HepG2 (cell line): ENCODE measurements at regions not wholly inside any gene's neighbourhood (a gene's known extent, or its start where the extent isn't known, plus 50 kb on each side); places are given as distances from the start of the nearest gene placed in this dataset.

Source experiments
- ATAC-seq: fragments of 200-7000 bp; cut with Tn5 transposase; 3 replicates; pipeline ENCODE4 v1.9.1; 2020; ENCODE audit warnings: mild to moderate bottlenecking, moderate library complexity
- BruUV-seq: library from RNA; stranded (reverse); fragments of 400-500 nt; replicated peaks from 2 replicates; lab custom pipeline; 2021; lab: Mats Ljungman, UMichigan
- CTCF ChIA-PET: fragments of 300-600 bp; formaldehyde crosslinking; extraction: SDS; loops from one replicate; lab custom pipeline; 2021; ENCODE audit warnings: low total read pairs, inconsistent platforms, low intra/inter-chr PET ratio; lab: Yijun Ruan, JAX
- POLR2A ChIA-PET: fragments of 350-600 bp; sonication (Branson Sonifier 250); formaldehyde crosslinking; loops from one replicate; lab custom pipeline; 2020; ENCODE audit warnings: antibody characterized with exemption, inconsistent platforms; lab: Yijun Ruan, JAX
- DNase-seq: peaks from one replicate; pipeline ENCODE4 v3.0.0-alpha.2; 2015; ENCODE audit warnings: low spot score
- FAIRE-seq: peaks from 3 replicates; lab custom pipeline; 2011; peaks lifted over from hg19 to GRCh38; lab: Jason Lieb, UNC
- H2AFZ ChIP-seq: one replicate; pipeline ENCODE4 v1.6.1; 2011; ENCODE audit warnings: low read length, inconsistent platforms
- H3K27ac ChIP-seq: fragments of 300-600 bp; 3 replicates; pipeline ENCODE4 v1.8.0; 2011; ENCODE audit warnings: mixed run types, mild to moderate bottlenecking, mixed read lengths, low read length, inconsistent platforms; ENCODE audit not compliant: insufficient read depth; ENCODE audit errors: extremely low read length
- H3K27me3 ChIP-seq, 2 experiments: fragments of 200-600 bp in 1 of 2; 2 replicates in 1 of 2; 3 replicates in 1 of 2; pipeline versions ENCODE4 v1.6.0 to v1.8.0; 2011; ENCODE audit warnings: low read length in 2 of 2, mild to moderate bottlenecking in 2 of 2, moderate library complexity in 2 of 2, inconsistent platforms in 1 of 2; ENCODE audit not compliant: insufficient read depth in 2 of 2, control insufficient read depth in 1 of 2
- H3K36me3 ChIP-seq, 2 experiments: fragments of 200-600 bp in 1 of 2; replicated peaks in 1 of 2; 2 replicates in 1 of 2; 3 replicates in 1 of 2; pipeline versions ENCODE4 v1.5.1 to v1.8.0; 2011; ENCODE audit warnings: low read length in 2 of 2, inconsistent platforms in 1 of 2; ENCODE audit not compliant: insufficient read depth in 2 of 2, control insufficient read depth in 1 of 2
- H3K4me1 ChIP-seq: 2 replicates; pipeline ENCODE4 v1.5.1; 2012; ENCODE audit warnings: low read length, inconsistent platforms; ENCODE audit not compliant: insufficient read depth
- H3K4me2 ChIP-seq: 2 replicates; pipeline ENCODE4 v1.6.0; 2011; ENCODE audit warnings: low read depth, low read length, inconsistent platforms
- H3K4me3 ChIP-seq, 3 experiments: fragments of 200-600 bp in 1 of 3; sonication (generic), shearing (Covaris generic) in 1 of 3; replicated peaks in 1 of 3; 2 replicates each; pipeline ENCODE4 v1.5.1; 2011 to 2016; ENCODE audit warnings: low read length in 3 of 3, inconsistent platforms in 2 of 3, low read depth in 2 of 3, mild to moderate bottlenecking in 2 of 3, control low read depth in 1 of 3, mixed read lengths in 1 of 3; ENCODE audit not compliant: insufficient read depth in 1 of 3
- H3K79me2 ChIP-seq: one replicate; pipeline ENCODE4 v1.6.1; 2011; ENCODE audit warnings: low read length, inconsistent platforms; ENCODE audit not compliant: insufficient read depth
- H3K9ac ChIP-seq: 2 replicates; pipeline ENCODE4 v1.6.0; 2011; ENCODE audit warnings: mild to moderate bottlenecking, low read depth, low read length, inconsistent platforms; ENCODE audit not compliant: insufficient read depth
- H3K9me3 ChIP-seq: 2 replicates; pipeline ENCODE4 v1.5.1; 2012; ENCODE audit warnings: mild to moderate bottlenecking, low read length
- H4K20me1 ChIP-seq: 2 replicates; pipeline ENCODE4 v1.6.0; 2011; ENCODE audit warnings: inconsistent platforms, mild to moderate bottlenecking, low read length, moderate library complexity; ENCODE audit not compliant: insufficient read depth
- CREBL2 ChIP-seq: sonication (generic); formaldehyde crosslinking; IDR thresholded peaks from 2 replicates; pipeline ENCODE4 v1.8.1; 2023; ENCODE audit warnings: missing genetic modification reagents, mild to moderate bottlenecking, borderline replicate concordance
- CREM ChIP-seq, 2 experiments: sonication (generic) in 1 of 2; formaldehyde crosslinking in 1 of 2; IDR thresholded peaks; 2 replicates each; pipeline versions ENCODE4 v1.4.0 to v1.6.1; 2016 to 2020; ENCODE audit warnings: antibody characterized with exemption in 1 of 2, mild to moderate bottlenecking in 1 of 2, missing genetic modification reagents in 1 of 2
- FLYWCH1 ChIP-seq: sonication (generic); formaldehyde crosslinking; IDR thresholded peaks from 2 replicates; pipeline ENCODE4 v1.8.1; 2023; ENCODE audit warnings: mild to moderate bottlenecking, missing genetic modification reagents
- GABPB1 ChIP-seq: IDR thresholded peaks from 2 replicates; pipeline ENCODE4 v1.6.1; 2016; ENCODE audit warnings: mild to moderate bottlenecking, missing genetic modification reagents, moderate library complexity, missing compliant biosample characterization
- HOXA3 ChIP-seq: sonication (generic); formaldehyde crosslinking; IDR thresholded peaks from 2 replicates; pipeline ENCODE4 v1.5.0; 2020; ENCODE audit warnings: missing genetic modification reagents
- MYNN ChIP-seq: sonication (generic); formaldehyde crosslinking; IDR thresholded peaks from 2 replicates; pipeline ENCODE4 v1.4.0; 2020; ENCODE audit warnings: mild to moderate bottlenecking, low read depth, missing genetic modification reagents
- NAIF1 ChIP-seq: sonication (generic); formaldehyde crosslinking; IDR thresholded peaks from 2 replicates; pipeline ENCODE4 v1.5.0; 2020; ENCODE audit warnings: mild to moderate bottlenecking, missing genetic modification reagents, borderline replicate concordance
- SP140L ChIP-seq: sonication (generic); formaldehyde crosslinking; IDR thresholded peaks from 2 replicates; pipeline ENCODE4 v1.4.0; 2020; ENCODE audit warnings: missing genetic modification reagents, borderline replicate concordance
- TEAD3 ChIP-seq: optimal IDR thresholded peaks from 2 replicates; pipeline ENCODE3; 2016; ENCODE audit warnings: borderline replicate concordance
- ZBTB33 ChIP-seq: sonication (generic); formaldehyde crosslinking; IDR thresholded peaks from 2 replicates; pipeline ENCODE4 v1.4.0; 2020; ENCODE audit warnings: missing genetic modification reagents
- ZNF281 ChIP-seq: sonication (generic); formaldehyde crosslinking; IDR thresholded peaks from 2 replicates; pipeline ENCODE4 v1.4.0; 2020; ENCODE audit warnings: missing genetic modification reagents, borderline replicate concordance
- ZNF713 ChIP-seq: sonication (generic); formaldehyde crosslinking; IDR thresholded peaks from 2 replicates; pipeline ENCODE4 v1.4.0; 2020; ENCODE audit warnings: mild to moderate bottlenecking, missing genetic modification reagents
- ZNF768 ChIP-seq: sonication (generic); formaldehyde crosslinking; IDR thresholded peaks from 2 replicates; pipeline ENCODE4 v1.4.0; 2020; ENCODE audit warnings: missing genetic modification reagents
- ZSCAN22 ChIP-seq: sonication (generic); formaldehyde crosslinking; IDR thresholded peaks from 2 replicates; pipeline ENCODE4 v1.4.0; 2020; ENCODE audit warnings: mild to moderate bottlenecking, missing genetic modification reagents
- WGBS: methylation state at CpG from one replicate; pipeline ENCODE4 v1.1.6; 2017; ENCODE audit warnings: low lambda C conversion rate; 5-methylcytosine and 5-hydroxymethylcytosine counted together
- in situ Hi-C: cut with HindIII; loops from 2 replicates; pipeline ENCODE4 v1.10.0; 2017; ENCODE audit warnings: low pct_unique_long_range_greater_than_20kb; ENCODE audit not compliant: extremely low pct_ligation_motif_present
- intact Hi-C: fragments of 100-400 bp; cut with micrococcal nuclease; formaldehyde crosslinking; loops from one replicate; pipeline ENCODE4 v1.10.0; 2022; ENCODE audit not compliant: unreplicated experiment

DNA sequence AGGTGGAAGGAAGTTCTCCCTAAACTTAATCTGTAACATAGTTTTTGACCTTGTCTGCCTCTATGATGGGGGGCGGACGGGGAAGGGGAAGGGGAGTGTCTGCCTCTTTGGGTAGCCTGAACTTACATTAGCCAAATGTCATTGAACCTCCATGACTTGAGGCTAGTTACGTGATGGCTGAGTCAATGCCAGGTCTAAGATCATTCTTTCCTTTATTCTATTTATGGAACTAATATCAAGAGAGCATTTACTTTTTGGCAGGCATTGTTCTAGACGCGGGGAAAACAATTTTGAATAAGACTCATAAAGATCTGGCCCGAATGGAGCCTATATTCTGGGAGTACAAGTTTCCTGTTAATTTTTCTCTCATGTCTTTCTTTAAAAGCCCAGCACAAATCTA is 340.7 kb upstream of the C2CD4B start:
- H3K27me3 ChIP-seq, result no peaks in the 10 kb centered on the region
- H3K27ac ChIP-seq, result peak overlapping the region; percentile 57
- H3K79me2 ChIP-seq, result no peaks in the 10 kb centered on the region
- peaks cover 87% of the 10 kb centered on the region for H3K4me1 ChIP-seq
- FAIRE-seq, result no peak
- POLR2A ChIA-PET, result no interaction called here
- H3K9me3 ChIP-seq, result no peaks in the 10 kb centered on the region
- no peak overlapping the region for H2AFZ ChIP-seq
- TF ChIP-seq FLYWCH1, result no peak
- no peak for TF ChIP-seq MYNN (CRISPR knock-in tag)
- TF ChIP-seq CREM (IDR thresholded peaks at IDR 0.05), result no peak
- no peak for TF ChIP-seq CREM (CRISPR knock-in tag; IDR thresholded peaks at IDR 0.05)
- TF ChIP-seq ZSCAN22 (CRISPR knock-in tag), result no peak
- TF ChIP-seq HOXA3 (CRISPR knock-in tag), result no peak
- TF ChIP-seq GABPB1 (CRISPR knock-in tag), result no peak
- no peak for TF ChIP-seq ZNF281 (CRISPR knock-in tag)
- TF ChIP-seq CREBL2 (CRISPR knock-in tag), result no peak
- TF ChIP-seq NAIF1 (CRISPR knock-in tag), result no peak
- TF ChIP-seq SP140L (CRISPR knock-in tag), result no peak
- no peak for TF ChIP-seq ZNF768 (CRISPR knock-in tag)
- no peak for TF ChIP-seq ZBTB33 (CRISPR knock-in tag)
- TF ChIP-seq TEAD3, result no peak
- no peak for TF ChIP-seq ZNF713 (CRISPR knock-in tag)
- H3K4me3 ChIP-seq, result no peak overlapping the region
- 92% methylated on average over 6 of the region's 6 CpGs for WGBS
- H3K9ac ChIP-seq, result no peak overlapping the region
- H3K4me2 ChIP-seq, result peak overlapping the region; percentile 61
- BruUV-seq, result no TSS peak
- ATAC-seq, result no peak
- H3K36me3 ChIP-seq, result no peaks in the 10 kb centered on the region
- in situ Hi-C loops (no loop called here), intact Hi-C loops (no loop called here)
- no peaks in the 10 kb centered on the region for H4K20me1 ChIP-seq
- CTCF ChIA-PET, result no interaction called here
- DNase-seq, result no peak
